ENCODE measurements at regions not wholly inside any gene's neighbourhood (a gene's known extent, or its start where the extent isn't known, plus 50 kb on each side); places are given as distances from the start of the nearest gene placed in this dataset.

DNA sequence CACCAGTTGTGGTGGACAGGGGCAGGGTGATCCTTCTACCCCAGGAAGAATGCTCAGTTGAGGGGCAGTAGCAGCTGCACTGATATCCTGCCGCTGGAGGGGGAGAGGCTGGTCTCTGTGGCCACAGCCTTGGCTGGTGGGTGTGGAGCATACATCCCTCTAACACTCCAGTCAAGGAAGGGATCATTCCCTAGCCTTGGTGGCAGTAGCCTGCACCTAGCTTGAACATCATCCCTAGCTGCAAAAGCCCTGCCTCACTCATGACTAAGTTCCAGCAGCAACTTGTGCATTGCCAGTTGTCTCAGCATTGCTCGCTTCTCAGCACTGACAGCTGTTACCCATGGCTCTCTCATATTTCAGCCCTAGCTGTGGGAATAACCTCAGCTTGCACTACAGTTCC lies 688.9 kb upstream of the POT1 start:
- TF ChIP-seq RFX7 (CRISPR knock-in tag; IDR thresholded peaks at IDR 0.05) = no peak
- no peak for TF ChIP-seq CEBPB (tag; IDR thresholded peaks at IDR 0.05)
- TF ChIP-seq, protein P1, sequence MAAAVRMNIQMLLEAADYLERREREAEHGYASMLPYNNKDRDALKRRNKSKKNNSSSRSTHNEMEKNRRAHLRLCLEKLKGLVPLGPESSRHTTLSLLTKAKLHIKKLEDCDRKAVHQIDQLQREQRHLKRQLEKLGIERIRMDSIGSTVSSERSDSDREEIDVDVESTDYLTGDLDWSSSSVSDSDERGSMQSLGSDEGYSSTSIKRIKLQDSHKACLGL (CRISPR knock-in tag; IDR thresholded peaks at IDR 0.05; ENCODE audit: borderline replicate concordance, poor library complexity, severe bottlenecking) = no peak
- TF ChIP-seq, protein P2, sequence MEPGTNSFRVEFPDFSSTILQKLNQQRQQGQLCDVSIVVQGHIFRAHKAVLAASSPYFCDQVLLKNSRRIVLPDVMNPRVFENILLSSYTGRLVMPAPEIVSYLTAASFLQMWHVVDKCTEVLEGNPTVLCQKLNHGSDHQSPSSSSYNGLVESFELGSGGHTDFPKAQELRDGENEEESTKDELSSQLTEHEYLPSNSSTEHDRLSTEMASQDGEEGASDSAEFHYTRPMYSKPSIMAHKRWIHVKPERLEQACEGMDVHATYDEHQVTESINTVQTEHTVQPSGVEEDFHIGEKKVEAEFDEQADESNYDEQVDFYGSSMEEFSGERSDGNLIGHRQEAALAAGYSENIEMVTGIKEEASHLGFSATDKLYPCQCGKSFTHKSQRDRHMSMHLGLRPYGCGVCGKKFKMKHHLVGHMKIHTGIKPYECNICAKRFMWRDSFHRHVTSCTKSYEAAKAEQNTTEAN (CRISPR knock-in tag; IDR thresholded peaks at IDR 0.05) = no peak
- TF ChIP-seq NBN (IDR thresholded peaks at IDR 0.05; ENCODE audit: low read depth) = no peak
- TF ChIP-seq POLR2AphosphoS5 (IDR thresholded peaks at IDR 0.05; ENCODE audit: control insufficient read depth, insufficient read depth, low read depth, low read length) = no peak
- TF ChIP-seq MEIS2 (IDR thresholded peaks at IDR 0.05; ENCODE audit: partially characterized antibody) = no peak
- no peak for TF ChIP-seq GATAD2B (IDR thresholded peaks at IDR 0.05; ENCODE audit: borderline replicate concordance)
- TF ChIP-seq, protein P3, sequence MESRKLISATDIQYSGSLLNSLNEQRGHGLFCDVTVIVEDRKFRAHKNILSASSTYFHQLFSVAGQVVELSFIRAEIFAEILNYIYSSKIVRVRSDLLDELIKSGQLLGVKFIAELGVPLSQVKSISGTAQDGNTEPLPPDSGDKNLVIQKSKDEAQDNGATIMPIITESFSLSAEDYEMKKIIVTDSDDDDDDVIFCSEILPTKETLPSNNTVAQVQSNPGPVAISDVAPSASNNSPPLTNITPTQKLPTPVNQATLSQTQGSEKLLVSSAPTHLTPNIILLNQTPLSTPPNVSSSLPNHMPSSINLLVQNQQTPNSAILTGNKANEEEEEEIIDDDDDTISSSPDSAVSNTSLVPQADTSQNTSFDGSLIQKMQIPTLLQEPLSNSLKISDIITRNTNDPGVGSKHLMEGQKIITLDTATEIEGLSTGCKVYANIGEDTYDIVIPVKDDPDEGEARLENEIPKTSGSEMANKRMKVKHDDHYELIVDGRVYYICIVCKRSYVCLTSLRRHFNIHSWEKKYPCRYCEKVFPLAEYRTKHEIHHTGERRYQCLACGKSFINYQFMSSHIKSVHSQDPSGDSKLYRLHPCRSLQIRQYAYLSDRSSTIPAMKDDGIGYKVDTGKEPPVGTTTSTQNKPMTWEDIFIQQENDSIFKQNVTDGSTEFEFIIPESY (CRISPR knock-in tag; IDR thresholded peaks at IDR 0.05) = no peak
